COLO668 (cell line): ENCODE measurements at regions not wholly inside any gene's neighbourhood (a gene's known extent, or its start where the extent isn't known, plus 50 kb on each side); places are given as distances from the start of the nearest gene placed in this dataset.

Source experiments
- DNase-seq: peaks from one replicate; lab custom pipeline; 2025; ENCODE audit not compliant: unreplicated experiment; lab: John Stamatoyannopoulos, UW

- DNase-seq = no peak
Measured at GRCh38 chr12:86834217-86834616, 578.0 kb upstream of the MGAT4C start.

- no peak for DNase-seq
Measured at GRCh38 chr12:86827409-86827808, 571.2 kb upstream of the MGAT4C start.

GRCh38 chr12:86826051-86826450, 569.9 kb upstream of the MGAT4C start:
- no peak for DNase-seq

DNA sequence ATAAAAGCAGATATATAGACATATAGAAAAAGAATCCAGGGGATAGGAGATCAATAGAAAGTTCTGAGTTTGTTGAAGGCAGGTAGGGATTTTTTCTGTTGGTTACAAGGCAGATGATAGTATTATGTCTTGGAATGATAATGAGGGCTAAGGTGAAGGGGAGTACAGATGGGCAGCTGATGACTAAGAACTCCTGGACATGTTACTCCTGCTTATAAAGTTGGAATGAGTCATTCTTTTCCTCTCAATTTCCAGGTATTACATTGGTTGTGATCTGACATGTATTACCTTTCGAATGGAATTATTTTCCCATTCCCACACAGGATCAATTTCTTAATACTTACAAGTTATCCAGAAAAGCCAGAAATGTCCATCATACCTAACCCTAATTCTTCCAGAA, 545.2 kb upstream of the MGAT4C start:
- no peak for DNase-seq

DNA sequence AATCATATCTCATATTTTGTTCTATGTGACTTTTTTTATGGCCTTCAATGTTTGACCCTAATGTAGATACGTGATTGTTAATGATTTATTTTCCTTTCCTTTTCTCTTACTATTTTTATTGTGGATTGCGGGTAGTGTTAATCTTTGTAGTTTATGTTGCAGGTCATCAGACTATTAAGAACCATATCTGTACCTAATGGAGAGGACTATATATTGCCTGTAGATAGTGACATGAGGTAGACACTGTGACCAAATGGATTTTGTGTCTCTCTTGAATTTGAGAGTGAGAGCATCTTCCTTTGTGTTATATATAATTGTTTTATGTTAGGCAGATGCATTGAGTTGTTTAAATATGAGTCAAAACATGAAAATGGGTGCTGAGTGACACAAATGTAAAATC, 543.4 kb upstream of the MGAT4C start:
- no peak for DNase-seq

- DNase-seq = no peak
Measured at GRCh38 chr12:86796550-86796949, 540.4 kb upstream of the MGAT4C start.

DNA sequence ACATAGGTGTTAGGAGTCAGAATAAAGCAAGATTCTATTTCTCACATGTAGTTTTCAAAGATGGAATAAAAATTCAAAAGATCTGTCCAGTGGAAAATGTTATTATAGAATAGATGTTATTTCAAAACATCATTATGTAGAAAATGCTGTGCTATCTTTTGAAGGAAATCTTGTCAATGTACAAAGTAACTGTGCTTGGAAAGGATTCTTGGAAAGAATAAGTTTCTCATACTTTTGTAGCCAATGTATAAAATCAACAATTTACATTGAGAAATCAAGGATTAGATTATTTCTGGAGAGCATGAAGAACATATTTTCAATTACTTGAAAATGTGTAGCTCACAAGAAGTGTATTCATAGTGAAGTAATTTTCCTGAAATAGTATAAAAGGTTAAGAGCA, 532.5 kb upstream of the MGAT4C start:
- DNase-seq = no peak

GRCh38 chr12:86787419-86787818, 531.2 kb upstream of the MGAT4C start:
- no peak for DNase-seq

GRCh38 chr12:86777325-86777724, 521.1 kb upstream of the MGAT4C start:
- no peak for DNase-seq

- no peak for DNase-seq
Measured at GRCh38 chr12:86774841-86775388, 518.7 kb upstream of the MGAT4C start.

DNA sequence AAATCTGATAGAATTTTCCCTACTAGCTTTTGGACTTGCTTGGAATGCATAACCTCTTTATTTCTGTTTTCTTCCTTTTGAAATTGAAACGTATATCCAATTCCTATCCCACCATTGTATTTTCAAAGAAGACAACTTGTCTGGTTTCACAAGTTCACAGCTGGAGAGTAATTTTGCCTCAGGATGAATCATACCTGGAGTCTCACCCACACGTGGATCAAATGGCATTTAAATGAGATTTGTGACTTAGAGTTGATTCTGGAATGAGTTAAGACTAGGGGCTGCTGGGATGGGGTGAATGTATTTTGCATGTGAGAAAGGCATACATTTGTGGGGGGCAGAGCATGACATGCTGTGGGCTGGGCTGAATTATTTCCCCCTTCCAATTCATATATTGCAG, 516.5 kb upstream of the MGAT4C start:
- no peak for DNase-seq

DNA sequence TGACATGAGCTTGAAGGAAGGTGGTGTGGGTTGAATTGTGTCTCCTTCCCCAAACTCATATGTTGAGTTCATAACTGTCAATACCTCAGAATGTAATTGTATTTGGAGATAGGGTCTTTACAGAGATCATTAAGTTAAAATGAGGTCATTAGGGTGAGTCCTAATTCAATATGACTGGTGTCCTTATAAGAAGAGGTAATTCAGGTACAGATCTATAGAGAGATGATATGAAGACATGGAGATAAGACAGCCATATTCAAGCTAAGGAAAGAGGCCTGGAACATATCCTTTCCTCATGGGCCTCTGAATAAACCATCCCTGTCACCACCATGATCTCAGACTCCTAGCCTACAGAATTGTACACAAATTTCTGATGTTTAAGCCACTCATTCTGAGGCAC, 514.7 kb upstream of the MGAT4C start:
- no peak for DNase-seq

DNA sequence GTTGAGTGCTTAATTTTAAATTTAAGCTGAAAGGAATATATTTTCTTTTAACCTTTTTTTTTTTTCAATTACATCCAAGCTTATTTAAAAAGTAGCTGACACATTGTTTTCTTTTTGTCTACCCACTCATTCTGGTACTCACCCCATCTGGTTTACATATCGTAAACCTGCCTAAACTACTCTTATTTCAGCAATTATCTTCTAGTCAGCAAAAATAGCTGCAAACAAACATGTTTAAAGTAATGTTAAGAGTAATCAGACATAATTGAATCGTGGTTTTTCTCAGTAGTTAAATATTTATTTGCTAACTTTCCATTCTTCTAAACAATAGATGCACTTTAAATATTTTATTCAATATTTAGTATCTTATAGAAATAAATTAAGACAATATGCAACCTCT, 492.7 kb upstream of the MGAT4C start:
- no peak for DNase-seq

DNA sequence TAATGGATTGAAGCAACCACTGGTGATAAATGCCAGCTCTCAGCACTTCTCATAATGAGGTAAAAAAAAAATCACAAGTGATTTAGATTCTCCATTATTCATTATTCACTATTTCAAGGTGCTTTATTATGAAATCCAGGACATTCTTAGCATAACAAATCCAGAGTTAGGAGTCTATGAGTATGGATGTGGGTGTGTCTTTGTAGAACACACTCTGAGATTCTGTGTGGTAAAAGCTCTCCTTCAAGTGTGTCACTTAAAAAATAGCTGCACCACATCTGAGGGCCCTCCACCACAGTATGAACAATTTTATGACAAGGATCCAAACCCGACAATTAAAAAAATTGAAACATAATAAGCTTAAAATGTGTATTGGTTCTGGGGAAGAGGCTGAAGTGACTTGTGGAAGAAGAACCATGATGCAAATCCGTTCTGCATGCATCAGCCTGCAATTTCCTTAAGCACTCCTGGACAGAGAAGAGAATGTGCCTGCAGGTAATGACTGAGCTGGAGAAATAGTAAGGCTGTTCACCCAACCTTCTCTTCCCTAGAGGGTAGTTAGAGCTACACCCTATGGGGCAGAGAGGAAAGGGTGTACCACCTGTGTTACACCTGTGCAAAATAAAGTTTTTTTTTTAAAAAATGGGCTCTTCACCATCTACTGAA, 488.5 kb upstream of the MGAT4C start:
- no peak for DNase-seq

DNA sequence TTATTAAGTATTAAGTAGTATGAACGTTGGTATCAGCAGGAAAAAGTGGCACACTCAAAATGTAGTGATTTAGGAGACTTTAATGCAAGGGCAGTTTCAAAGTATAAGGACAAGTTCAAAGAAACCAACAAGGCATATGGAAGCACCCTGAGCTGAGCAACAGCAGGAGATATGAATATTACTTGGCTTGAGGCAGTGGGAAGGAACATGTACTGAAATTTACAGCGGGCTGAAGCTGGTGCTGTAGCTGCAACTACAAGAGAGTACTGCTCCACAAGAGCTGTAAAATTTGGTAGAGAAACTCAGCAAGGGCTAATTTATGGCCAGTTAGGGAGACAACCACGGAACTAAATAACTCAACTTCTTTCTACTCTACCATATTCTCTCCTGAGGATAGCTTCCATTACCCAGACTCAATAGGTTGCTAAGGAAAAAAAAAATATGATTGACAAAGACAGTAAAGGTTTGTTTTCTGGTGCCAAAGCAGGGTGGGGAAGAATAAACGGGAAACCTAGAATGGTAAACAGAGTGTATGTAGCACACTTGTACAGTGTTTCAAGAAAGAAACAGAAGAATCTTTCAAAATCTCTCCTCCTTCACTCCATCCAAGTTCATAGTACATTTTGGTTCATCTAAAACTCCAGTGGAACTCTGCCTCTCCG, 487.8 kb upstream of the MGAT4C start:
- DNase-seq = no peak

GRCh38 chr12:86741531-86741930, 485.3 kb upstream of the MGAT4C start:
- DNase-seq = no peak

GRCh38 chr12:86735851-86736250, 479.7 kb upstream of the MGAT4C start:
- no peak for DNase-seq

DNA sequence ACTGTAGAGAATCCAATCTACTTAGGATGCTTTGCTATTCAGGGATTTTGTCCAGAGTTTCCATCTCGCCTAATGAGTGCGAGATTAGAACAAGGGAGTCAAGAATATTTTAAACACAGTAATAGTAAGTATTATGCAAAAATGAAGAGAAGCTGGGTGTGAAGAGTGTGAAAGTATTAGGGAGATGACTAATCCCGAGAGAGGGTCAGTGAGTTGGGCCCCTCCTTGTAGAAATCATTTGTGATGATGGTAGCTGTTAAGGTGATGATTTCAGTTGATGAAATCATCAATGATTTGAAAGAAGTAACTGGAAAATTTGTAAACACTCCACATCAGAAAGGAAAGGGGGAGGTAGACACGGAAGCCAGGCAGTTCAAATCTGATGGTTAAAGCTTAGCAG, 478.9 kb upstream of the MGAT4C start:
- DNase-seq = no peak

- DNase-seq = no peak
Measured at GRCh38 chr12:86730233-86730632, 474.0 kb upstream of the MGAT4C start.

- DNase-seq = no peak
Measured at GRCh38 chr12:86729739-86730138, 473.5 kb upstream of the MGAT4C start.

DNA sequence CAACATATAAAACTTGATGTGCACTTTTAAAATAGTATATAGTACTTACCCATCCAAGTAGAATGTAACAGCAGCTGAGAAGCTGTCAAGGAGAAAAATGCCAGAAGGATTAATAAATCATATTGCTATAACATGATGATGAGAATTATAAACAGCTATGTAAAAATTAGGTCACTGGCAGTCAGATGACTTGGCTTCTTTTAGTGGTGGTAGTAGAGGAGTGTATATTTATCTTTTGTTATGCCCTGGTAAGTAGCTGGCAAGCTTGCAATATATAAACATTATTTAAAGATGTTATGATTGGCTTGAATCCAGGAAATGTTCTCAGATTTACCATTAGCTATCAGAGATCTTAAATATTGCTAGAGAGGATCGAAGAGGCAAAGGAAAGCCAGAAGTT, 471.0 kb upstream of the MGAT4C start:
- DNase-seq = no peak

DNA sequence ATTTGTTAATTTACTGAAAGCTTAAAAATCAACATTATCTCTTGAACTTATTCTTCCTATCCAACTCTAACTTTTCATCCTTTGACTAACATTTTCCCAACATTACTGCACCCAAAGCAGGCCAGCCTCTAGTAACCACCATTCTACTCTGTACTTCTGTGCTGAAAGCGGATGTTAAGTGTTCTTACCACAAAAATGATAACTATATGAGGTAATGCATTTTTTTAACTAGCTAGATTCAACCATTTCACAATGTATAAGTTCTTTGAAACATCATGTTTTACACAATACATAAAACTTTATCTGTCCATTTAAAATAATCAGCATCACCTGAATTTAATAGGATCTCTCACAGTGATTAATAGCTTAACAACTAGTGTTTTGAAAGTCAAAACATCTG, 468.5 kb upstream of the MGAT4C start:
- DNase-seq = no peak

DNA sequence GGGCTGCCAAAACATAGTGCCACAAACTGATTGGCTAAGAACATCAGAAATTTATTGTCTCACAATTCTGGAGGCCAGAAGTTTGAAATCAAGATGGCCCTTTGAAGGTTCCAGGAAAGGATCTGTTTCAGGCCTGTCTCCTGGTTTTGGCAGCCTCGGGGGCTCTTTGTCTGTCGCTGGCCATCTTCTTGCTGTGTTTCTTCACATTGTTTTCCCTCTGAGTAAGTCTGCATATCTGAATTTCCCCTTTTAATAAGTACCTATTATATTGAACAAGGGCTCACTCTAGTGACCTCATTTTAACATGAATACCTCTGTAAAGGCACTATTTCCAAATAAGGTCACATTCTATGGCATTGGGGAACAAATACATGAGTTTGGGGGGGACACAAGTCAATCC, 467.1 kb upstream of the MGAT4C start:
- no peak for DNase-seq
